Femur (tissue), 1 donor: ENCODE measurements at regions not wholly inside any gene's neighbourhood (a gene's known extent, or its start where the extent isn't known, plus 50 kb on each side); places are given as distances from the start of the nearest gene placed in this dataset.

ENCODE experiments used
- DNase-seq: peaks from one replicate; pipeline ENCODE4 v3.0.0-alpha.2; 2017

GRCh38 chr2:226064932-226065570 is 665.5 kb downstream of the NYAP2 start:
- no peak for DNase-seq

- no peak for DNase-seq
Observed at GRCh38 chr2:226063704-226064440, 664.4 kb downstream of the NYAP2 start.

GRCh38 chr2:226059961-226060627 is 660.6 kb downstream of the NYAP2 start:
- DNase-seq, result no peak

- no peak for DNase-seq
Observed at GRCh38 chr2:226057914-226058313, 658.4 kb downstream of the NYAP2 start.

- no peak for DNase-seq
Observed at GRCh38 chr2:226057365-226057764, 657.9 kb downstream of the NYAP2 start.

- DNase-seq, result no peak
Observed at GRCh38 chr2:226052772-226053416, 653.4 kb downstream of the NYAP2 start.

GRCh38 chr2:226050822-226051221 is 651.3 kb downstream of the NYAP2 start:
- no peak for DNase-seq

GRCh38 chr2:226048611-226049010 is 649.1 kb downstream of the NYAP2 start:
- DNase-seq, result peak; percentile 61

- no peak for DNase-seq
Observed at GRCh38 chr2:226045080-226045479, 645.6 kb downstream of the NYAP2 start.

- no peak for DNase-seq
Observed at GRCh38 chr2:226040344-226040900, 640.9 kb downstream of the NYAP2 start.

- no peak for DNase-seq
Observed at GRCh38 chr2:226037526-226037925, 638.0 kb downstream of the NYAP2 start.

- peak; percentile 76 for DNase-seq
Observed at GRCh38 chr2:226031647-226032501, 632.4 kb downstream of the NYAP2 start.

- peak; percentile 79 for DNase-seq
Observed at GRCh38 chr2:226030788-226031646, 631.5 kb downstream of the NYAP2 start.

GRCh38 chr2:226030369-226030768 is 630.9 kb downstream of the NYAP2 start:
- no peak for DNase-seq

GRCh38 chr2:226023946-226024345 is 624.4 kb downstream of the NYAP2 start:
- DNase-seq, result no peak

GRCh38 chr2:226023383-226023782 is 623.9 kb downstream of the NYAP2 start:
- no peak for DNase-seq

- DNase-seq, result no peak
Observed at GRCh38 chr2:226020956-226021355, 621.4 kb downstream of the NYAP2 start.

GRCh38 chr2:226020176-226020575 is 620.7 kb downstream of the NYAP2 start:
- no peak for DNase-seq

GRCh38 chr2:226018641-226019040 is 619.1 kb downstream of the NYAP2 start:
- DNase-seq, result no peak

GRCh38 chr2:226017537-226017936 is 618.0 kb downstream of the NYAP2 start:
- no peak for DNase-seq

- no peak for DNase-seq
Observed at GRCh38 chr2:226017107-226017506, 617.6 kb downstream of the NYAP2 start.
